ENCODE measurements at regions not wholly inside any gene's neighbourhood (a gene's known extent, or its start where the extent isn't known, plus 50 kb on each side); places are given as distances from the start of the nearest gene placed in this dataset.
"Not testable (repeated sequence)": the region's sequence is repeated elsewhere in the genome, so short reads cannot be mapped to it uniquely, and the experiment has no call there.

DNA sequence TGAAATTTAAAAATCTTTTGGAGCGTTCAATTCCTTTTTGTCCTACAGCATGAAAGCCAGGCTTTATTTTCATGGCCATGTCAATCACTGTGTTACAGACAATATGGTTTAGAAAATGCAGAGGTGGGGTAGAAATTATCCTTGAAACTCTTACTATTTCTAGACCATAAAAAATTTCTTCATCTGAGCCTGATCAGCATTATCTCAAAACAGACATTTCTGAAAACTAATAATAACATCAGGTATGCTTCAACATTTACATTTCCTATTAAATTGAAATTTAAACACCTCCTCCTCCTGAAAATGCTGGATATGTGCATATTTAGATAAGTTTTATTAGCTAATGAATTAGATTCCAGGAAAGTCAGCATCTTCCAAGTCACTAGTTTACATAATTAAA, 570.6 kb downstream of the RIT2 start:
- DNase-seq (ENCODE audit: low spot score): no peak

DNA sequence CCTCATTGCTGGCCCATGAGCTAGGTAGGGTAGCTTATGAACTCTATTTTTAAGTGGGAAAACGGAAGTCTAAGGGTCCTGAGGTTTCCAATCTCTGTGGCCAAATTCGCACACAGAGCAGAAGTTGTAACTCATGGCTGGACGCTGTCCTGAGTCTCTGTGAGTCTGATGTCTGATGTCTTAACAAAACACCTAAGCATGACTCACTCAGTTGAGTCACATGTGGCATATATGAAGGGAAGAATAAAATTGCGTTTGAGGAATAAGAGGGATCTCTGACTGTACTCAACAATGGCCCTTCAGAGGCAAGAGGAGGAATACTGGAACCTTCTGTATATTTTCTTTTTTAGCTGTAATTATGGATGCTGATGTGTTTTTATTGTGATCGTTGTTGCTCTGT, 569.7 kb downstream of the RIT2 start:
- no peak for DNase-seq (ENCODE audit: low spot score)

- no peak for DNase-seq (ENCODE audit: low spot score)
Observed at GRCh38 chr18:42548493-42548892, 567.0 kb downstream of the RIT2 start.

DNA sequence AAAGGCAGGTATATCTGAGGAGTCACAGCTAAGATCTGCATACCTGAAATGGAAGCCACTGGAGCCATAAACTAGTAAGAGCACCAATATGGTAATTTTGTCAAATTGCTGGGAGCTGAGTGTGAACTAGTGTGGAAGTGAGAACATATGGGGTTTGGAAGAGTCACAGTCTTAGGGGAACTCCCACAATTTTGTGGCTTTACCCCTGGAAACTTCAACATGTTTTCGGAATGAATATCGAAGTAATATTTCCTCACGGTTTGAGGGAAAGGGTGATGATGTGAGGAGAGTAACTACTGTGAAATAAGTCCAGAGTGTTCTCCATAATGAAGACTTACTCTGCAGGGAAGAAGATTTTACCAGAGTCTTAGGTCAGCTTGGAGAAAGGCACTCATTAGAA, 565.9 kb downstream of the RIT2 start:
- no peak for DNase-seq (ENCODE audit: low spot score)

DNA sequence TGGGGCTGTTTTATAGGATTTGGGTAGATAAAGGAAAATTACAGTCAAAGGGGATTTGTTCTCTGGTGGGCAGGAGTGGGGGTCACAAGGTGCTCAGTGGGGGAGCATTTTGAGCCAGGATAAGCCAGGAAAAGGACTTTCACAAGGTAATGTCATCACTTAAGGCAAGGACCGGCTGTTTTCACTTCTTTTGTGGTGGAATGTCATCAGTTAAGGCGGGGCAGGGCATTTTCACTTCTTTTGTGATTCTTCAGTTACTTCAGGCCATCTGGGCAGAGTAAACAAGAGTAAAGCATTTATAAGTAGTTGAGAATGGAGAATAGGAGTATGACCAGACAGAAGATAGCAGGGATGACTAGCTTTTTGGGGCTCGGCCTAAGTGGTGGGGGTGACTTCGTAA, 562.9 kb downstream of the RIT2 start:
- DNase-seq (ENCODE audit: low spot score): not testable (repeated sequence)

DNA sequence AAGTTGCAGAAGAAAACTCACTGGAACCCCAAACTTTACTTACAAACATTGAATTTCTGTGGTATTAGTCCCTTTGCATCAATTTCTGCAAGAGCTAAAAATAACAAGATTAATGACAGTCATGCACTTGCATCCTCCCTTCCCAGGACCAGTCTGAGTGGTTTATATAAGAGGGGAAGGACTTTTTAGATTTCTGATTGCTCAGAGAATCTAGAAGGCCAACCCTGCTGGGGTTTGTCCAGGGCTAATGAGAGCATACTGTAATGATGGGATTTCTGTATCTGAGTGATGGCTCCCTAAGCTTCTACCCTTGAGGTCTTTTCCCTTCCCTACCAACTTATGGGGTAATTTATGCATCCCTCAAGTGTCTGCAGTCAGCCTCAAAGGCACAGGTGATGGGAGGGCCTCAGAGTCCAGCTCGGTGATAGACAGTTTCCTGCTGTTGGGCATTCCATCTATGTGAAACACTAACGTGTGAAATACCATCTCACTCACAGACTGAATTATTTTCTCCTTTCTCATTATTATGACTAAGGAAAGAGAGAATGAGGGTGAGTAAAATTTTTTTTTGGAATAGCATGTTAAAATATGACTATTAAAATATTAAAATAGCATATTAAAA, 556.3 kb downstream of the RIT2 start:
- no peak for DNase-seq (ENCODE audit: low spot score)

GRCh38 chr18:42561521-42561920, 554.0 kb downstream of the RIT2 start:
- DNase-seq (ENCODE audit: low spot score): no peak

GRCh38 chr18:42563995-42564394, 551.5 kb downstream of the RIT2 start:
- DNase-seq (ENCODE audit: low spot score): no peak

- DNase-seq (ENCODE audit: low spot score): no peak
Observed at GRCh38 chr18:42564761-42565160, 550.7 kb downstream of the RIT2 start.

GRCh38 chr18:42568773-42569172, 546.7 kb downstream of the RIT2 start:
- DNase-seq (ENCODE audit: low spot score): no peak

GRCh38 chr18:42574871-42575270, 540.6 kb downstream of the RIT2 start:
- DNase-seq (ENCODE audit: low spot score): no peak

DNA sequence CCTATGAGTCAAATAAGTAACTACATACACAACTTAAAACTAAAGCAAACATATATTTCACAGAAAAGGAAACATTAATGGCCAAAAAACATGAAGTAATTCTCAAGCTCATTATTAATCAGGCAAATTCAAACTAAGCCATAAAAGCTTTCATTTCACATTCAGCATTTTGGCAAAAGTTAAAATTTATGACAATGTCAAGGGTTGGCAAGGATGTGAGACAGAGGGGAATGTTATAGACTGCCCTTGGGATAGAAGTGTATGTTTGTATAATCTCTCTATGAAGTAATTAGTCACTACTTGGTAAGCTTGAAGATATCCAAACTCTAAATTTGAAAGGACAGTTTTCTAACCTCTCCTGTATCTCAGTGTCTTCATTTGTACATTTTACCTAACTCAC, 539.4 kb downstream of the RIT2 start:
- no peak for DNase-seq (ENCODE audit: low spot score)

- no peak for DNase-seq (ENCODE audit: low spot score)
Observed at GRCh38 chr18:42578792-42579191, 536.7 kb downstream of the RIT2 start.

- no peak for DNase-seq (ENCODE audit: low spot score)
Observed at GRCh38 chr18:42582266-42582665, 533.2 kb downstream of the RIT2 start.

DNA sequence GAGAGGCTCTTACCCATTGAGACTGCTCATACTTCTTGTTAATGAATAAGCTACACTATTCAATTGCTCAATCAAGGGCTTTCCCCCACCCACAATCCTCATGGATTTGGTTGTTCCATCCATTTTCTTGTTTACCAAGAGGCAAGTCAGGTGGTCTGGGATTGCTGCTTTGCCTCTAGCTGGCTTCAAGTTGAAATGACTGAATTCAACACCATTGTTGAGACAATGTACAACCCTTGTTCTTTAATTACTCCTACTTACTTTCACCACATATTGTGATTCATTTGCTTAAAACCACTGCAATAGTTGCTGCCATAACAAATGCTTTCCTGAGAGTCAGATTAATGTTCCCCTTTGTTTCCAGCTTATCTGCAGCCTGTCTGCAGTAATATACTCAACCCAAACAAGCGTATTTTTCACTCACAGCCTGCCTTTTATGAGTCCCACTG, 532.2 kb downstream of the RIT2 start:
- no peak for DNase-seq (ENCODE audit: low spot score)

DNA sequence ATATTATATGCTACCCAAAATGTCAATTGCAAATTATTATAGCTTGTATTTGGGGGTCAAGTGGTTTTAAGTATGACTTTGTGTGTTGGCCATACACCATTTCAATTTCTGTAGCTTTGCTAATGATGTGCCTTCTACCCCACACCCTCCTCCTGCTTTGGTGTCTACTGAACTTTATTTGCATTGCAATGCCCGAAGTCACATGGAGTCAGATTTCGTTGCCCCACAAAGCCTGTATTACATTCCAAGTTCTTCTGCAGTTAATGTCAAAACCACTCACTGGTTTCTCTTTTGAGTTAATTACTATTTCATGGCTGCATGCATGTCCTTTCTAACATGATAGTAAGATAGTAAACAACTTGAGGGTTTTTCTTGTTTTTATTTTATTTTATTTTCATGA, 528.9 kb downstream of the RIT2 start:
- no peak for DNase-seq (ENCODE audit: low spot score)

DNA sequence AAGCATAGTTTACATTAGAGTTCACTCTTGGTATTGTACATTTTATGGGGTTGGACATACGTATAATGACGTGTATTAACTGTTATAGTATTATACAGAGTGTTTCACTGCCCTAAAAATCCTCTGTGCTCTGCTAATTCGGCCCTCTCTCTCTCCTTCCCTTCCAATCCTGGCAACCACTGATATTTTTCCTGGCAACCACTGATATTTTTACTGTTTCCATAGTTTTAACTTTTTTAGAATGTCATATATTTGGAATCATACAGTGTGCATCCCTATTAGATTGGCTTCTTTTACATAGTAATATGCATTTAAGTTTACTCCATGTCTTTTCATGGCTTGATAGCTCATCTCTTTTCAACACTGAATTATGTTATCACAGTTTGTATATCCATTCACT, 526.7 kb downstream of the RIT2 start:
- no peak for DNase-seq (ENCODE audit: low spot score)

DNA sequence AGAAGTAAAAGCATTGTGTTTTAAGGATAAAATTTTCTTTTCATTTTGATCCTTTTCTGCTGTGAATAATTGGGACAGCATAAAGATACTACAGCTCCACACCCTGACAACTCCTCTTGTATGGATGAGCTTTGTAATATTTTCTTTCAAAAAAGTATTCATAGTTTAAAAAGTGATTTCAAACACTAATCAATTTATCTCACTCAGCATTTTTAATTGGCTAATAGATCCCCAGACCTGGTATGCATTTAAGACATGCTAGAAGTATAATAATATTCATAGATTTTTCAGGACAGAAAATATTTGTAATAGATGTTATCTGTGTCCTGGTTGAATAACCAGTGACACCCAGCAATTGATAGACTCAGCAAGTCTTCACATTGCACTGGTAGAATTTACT, 510.7 kb downstream of the RIT2 start:
- DNase-seq (ENCODE audit: low spot score): no peak

GRCh38 chr18:42606886-42607495, 508.5 kb downstream of the RIT2 start:
- no peak for DNase-seq (ENCODE audit: low spot score)

- DNase-seq (ENCODE audit: low spot score): no peak
Observed at GRCh38 chr18:42611134-42611533, 504.4 kb downstream of the RIT2 start.

DNA sequence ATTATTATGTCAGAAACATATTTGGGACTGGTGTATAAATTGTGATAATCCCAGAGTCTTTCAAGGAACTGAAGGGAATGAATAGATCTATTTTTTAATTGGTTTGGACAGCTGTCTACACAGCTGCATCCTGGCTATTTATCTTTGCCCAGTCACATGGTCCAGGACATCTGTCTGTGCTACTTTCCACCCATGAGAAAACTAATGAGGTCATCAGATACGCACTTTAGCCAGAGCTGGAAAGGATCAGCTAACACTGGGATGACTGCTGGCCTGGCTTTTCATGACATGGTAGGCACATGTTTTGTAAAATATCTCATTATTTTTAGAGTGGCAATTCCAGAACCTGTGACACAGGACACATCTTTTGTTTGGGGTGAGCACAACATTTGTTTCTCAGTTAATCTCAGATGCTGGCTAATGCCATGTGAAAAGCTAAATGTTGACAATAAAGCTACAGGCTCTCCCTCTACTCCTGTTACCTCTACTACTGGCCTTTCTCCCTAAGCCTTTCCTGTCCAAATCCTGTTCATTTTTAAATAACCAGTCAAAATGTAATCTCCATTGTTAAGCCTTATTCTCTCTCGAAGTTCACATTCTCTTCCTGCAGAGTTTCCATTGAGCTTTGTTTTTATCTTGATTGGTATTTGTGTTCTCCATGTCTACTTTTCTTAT, 500.7 kb downstream of the RIT2 start:
- no peak for DNase-seq (ENCODE audit: low spot score)

DNA sequence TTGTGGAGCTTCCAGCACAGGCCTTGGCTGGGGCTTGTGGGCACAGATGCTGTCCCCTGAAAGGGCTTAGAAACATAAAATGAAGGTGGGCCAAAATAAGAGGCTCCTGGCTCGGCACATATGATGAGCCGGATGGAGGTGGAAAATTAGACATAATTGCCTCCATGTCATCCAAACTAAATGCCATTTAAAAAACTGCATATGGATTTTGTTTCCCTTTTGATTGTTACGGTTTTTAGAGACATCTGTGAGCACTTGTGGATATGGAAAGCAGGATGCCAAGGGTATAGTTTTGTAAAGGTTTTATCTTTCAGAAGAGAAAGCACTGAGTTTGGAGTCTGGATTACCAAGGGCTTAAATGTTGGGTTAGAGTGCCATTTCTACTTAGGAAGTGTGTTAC, 498.3 kb downstream of the RIT2 start:
- DNase-seq (ENCODE audit: low spot score): no peak

GRCh38 chr18:42619771-42620170, 495.7 kb downstream of the RIT2 start:
- no peak for DNase-seq (ENCODE audit: low spot score)

Data from ureter (tissue), 1 donor.